Skeletal muscle satellite cell (primary cell): ENCODE measurements at regions not wholly inside any gene's neighbourhood (a gene's known extent, or its start where the extent isn't known, plus 50 kb on each side); places are given as distances from the start of the nearest gene placed in this dataset. TPM values are rescaled to one million over a fixed set of nuclear protein-coding genes. Genes with fewer than 3 reads are reported as not detected.

Experiments
- H3K27me3 ChIP-seq: 2 replicates; pipeline ENCODE4 v1.7.0; 2013; ENCODE audit warnings: low read length; ENCODE audit not compliant: control insufficient read depth, insufficient read depth
- H3K36me3 ChIP-seq: 2 replicates; pipeline ENCODE4 v1.7.0; 2013; ENCODE audit warnings: mild to moderate bottlenecking, control low read depth, low read length; ENCODE audit not compliant: insufficient read depth
- H3K4me1 ChIP-seq: 2 replicates; pipeline ENCODE4 v1.7.0; 2013; ENCODE audit warnings: low read length; ENCODE audit not compliant: control insufficient read depth, insufficient read depth
- H3K4me2 ChIP-seq: 2 replicates; pipeline ENCODE4 v1.7.0; 2013; ENCODE audit warnings: mild to moderate bottlenecking, low read length
- H3K4me3 ChIP-seq: 2 replicates; pipeline ENCODE4 v1.7.0; 2013; ENCODE audit warnings: low read length
- H3K9ac ChIP-seq: 2 replicates; pipeline ENCODE4 v1.7.0; 2013; ENCODE audit warnings: mild to moderate bottlenecking, low read depth, low read length, moderate library complexity
- H3K9me3 ChIP-seq: replicated peaks from 2 replicates; pipeline ENCODE4 v1.7.0; 2013; ENCODE audit warnings: mild to moderate bottlenecking, control low read depth, low read length
- small RNA-seq: library from RNA; depleted of rRNA; stranded (forward); fragments of <200 nt; gene quantifications from one replicate; pipeline ENCODE3, GENCODE V24; 2012

- Histone ChIP-seq H3K4me3 (no peak overlapping the region), H3K36me3 (no peaks in the 10 kb centered on the region), H3K4me2 (peak overlapping the region; percentile 74), H3K9ac (peak overlapping the region; percentile 58), H3K27me3 (no peaks in the 10 kb centered on the region), H3K9me3 (no peaks in the 10 kb centered on the region), H3K4me1 (peaks cover 11% of the 10 kb centered on the region)
These were observed 66.4 kb upstream of the MAOA start for GRCh38 chrX:43589735-43590134.

- Histone ChIP-seq H3K4me1 (peaks cover 11% of the 10 kb centered on the region), H3K4me3 (no peak overlapping the region), H3K9ac (peak overlapping the region; percentile 58), H3K9me3 (no peaks in the 10 kb centered on the region), H3K4me2 (peak overlapping the region; percentile 74), H3K27me3 (no peaks in the 10 kb centered on the region), H3K36me3 (no peaks in the 10 kb centered on the region)
These were observed 65.9 kb upstream of the MAOA start for GRCh38 chrX:43590150-43590549.

DNA sequence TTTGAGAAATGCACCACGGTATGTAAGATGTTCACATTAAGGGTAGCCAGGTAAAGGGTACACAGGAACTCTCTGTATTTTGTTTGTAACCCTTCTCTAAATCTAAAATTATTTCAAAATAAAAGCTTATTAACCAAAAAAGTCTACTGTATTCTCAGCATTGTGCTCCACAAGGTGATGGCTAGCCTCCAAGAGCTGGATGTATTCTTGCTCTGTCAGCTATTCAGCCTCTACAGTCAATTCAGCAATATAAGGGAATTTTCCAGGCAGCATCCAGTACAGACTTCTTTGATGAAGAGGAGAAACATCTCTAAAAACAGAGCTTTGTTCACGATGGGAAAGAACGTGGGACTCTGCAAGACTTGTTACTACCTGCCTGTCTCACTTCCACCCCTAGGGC lies 63.5 kb upstream of the MAOA start:
- H3K36me3 ChIP-seq: no peaks in the 10 kb centered on the region
- H3K4me3 ChIP-seq: no peak overlapping the region

GRCh38 chrX:43595931-43596330 lies 60.2 kb upstream of the MAOA start:
- peaks cover 3% of the 10 kb centered on the region for H3K4me1 ChIP-seq
- no peak overlapping the region for H3K9ac ChIP-seq
- H3K4me2 ChIP-seq: no peak overlapping the region
- H3K9me3 ChIP-seq: no peaks in the 10 kb centered on the region
- no peaks in the 10 kb centered on the region for H3K36me3 ChIP-seq
- H3K4me3 ChIP-seq: no peak overlapping the region
- H3K27me3 ChIP-seq: no peaks in the 10 kb centered on the region

More for the DNA sequence above, 63.5 kb upstream of the MAOA start:
- Histone ChIP-seq H3K9me3 (no peaks in the 10 kb centered on the region), H3K4me1 (peaks cover 15% of the 10 kb centered on the region), H3K27me3 (no peaks in the 10 kb centered on the region), H3K4me2 (no peak overlapping the region), H3K9ac (no peak overlapping the region)

GRCh38 chrX:43604753-43605152 lies 51.3 kb upstream of the MAOA start:
- H3K4me3 ChIP-seq: no peak overlapping the region
- H3K4me2 ChIP-seq: no peak overlapping the region
- no peaks in the 10 kb centered on the region for H3K4me1 ChIP-seq
- no peaks in the 10 kb centered on the region for H3K36me3 ChIP-seq
- H3K27me3 ChIP-seq: no peaks in the 10 kb centered on the region
- H3K9me3 ChIP-seq: no peaks in the 10 kb centered on the region
- H3K9ac ChIP-seq: no peak overlapping the region

DNA sequence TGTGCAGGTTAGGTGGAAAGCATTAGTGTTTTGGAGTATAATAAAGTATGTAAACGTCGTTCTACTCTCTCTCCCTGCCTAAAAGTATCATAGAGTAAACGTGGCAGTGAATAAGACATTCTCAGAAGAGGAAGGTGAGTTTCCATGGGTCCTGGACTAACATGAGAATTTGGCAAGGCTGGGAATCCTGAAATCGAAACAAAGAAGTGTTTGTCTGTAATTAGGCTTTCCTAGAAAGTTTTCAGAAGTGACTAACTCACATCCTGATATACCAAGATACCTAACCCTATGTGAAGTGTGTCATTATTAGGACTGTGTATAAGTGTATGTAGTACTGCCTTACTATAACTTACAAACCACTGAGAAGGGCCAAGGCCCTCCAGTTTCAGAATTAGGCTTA lies 50.7 kb upstream of the MAOA start:
- H3K4me1 ChIP-seq: no peaks in the 10 kb centered on the region
- no peaks in the 10 kb centered on the region for H3K9me3 ChIP-seq
- no peak overlapping the region for H3K4me3 ChIP-seq
- no peaks in the 10 kb centered on the region for H3K27me3 ChIP-seq
- no peak overlapping the region for H3K9ac ChIP-seq
- H3K36me3 ChIP-seq: no peaks in the 10 kb centered on the region
- H3K4me2 ChIP-seq: no peak overlapping the region

Small RNA genes in the stretch of these regions (small RNA-seq; reads per million reads assigned to genes)
- not detected for gene AL451086.1
